Esophagus squamous epithelium (tissue), 4 donors: ENCODE measurements at regions not wholly inside any gene's neighbourhood (a gene's known extent, or its start where the extent isn't known, plus 50 kb on each side); places are given as distances from the start of the nearest gene placed in this dataset.

Experiments
- POLR2A ChIP-seq, 4 donors: fragments of 450-650 bp; IDR thresholded peaks; one replicate each; pipeline ENCODE4 v1.6.1; 2017; ENCODE audit warnings: antibody characterized with exemption in 4 of 4, mild to moderate bottlenecking in 4 of 4, moderate library complexity in 3 of 4
- TF ChIP-seq, protein P1 (sequence below), 6 experiments: fragments of 450-650 bp in 4 of 6; fragments of 200-600 bp in 2 of 6; sonication (generic) in 2 of 6; IDR thresholded peaks; one replicate each; pipeline ENCODE4 v1.5.1; 2016 to 2019; ENCODE audit warnings: antibody characterized with exemption in 6 of 6, mild to moderate bottlenecking in 4 of 6, moderate library complexity in 4 of 6

GRCh38 chr17:79496422-79497005 lies 114.3 kb downstream of the RBFOX3 start:
- TF ChIP-seq, protein P1, sequence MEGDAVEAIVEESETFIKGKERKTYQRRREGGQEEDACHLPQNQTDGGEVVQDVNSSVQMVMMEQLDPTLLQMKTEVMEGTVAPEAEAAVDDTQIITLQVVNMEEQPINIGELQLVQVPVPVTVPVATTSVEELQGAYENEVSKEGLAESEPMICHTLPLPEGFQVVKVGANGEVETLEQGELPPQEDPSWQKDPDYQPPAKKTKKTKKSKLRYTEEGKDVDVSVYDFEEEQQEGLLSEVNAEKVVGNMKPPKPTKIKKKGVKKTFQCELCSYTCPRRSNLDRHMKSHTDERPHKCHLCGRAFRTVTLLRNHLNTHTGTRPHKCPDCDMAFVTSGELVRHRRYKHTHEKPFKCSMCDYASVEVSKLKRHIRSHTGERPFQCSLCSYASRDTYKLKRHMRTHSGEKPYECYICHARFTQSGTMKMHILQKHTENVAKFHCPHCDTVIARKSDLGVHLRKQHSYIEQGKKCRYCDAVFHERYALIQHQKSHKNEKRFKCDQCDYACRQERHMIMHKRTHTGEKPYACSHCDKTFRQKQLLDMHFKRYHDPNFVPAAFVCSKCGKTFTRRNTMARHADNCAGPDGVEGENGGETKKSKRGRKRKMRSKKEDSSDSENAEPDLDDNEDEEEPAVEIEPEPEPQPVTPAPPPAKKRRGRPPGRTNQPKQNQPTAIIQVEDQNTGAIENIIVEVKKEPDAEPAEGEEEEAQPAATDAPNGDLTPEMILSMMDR (IDR thresholded peaks at IDR 0.05): no peak
- TF ChIP-seq POLR2A (IDR thresholded peaks at IDR 0.05): no peak
